GM18868 (cell line): ENCODE measurements at regions not wholly inside any gene's neighbourhood (a gene's known extent, or its start where the extent isn't known, plus 50 kb on each side); places are given as distances from the start of the nearest gene placed in this dataset.
"Not testable (repeated sequence)": the region's sequence is repeated elsewhere in the genome, so short reads cannot be mapped to it uniquely, and the experiment has no call there.

Source experiments
- ATAC-seq: cut with Tn5 transposase; IDR thresholded peaks from one replicate; pipeline ENCODE4 v1.9.1; 2021; ENCODE audit warnings: mild to moderate bottlenecking, moderate library complexity; ENCODE audit not compliant: unreplicated experiment

GRCh38 chr5:91285062-91285461 is 98.1 kb downstream of the ARRDC3 start:
- ATAC-seq = not testable (repeated sequence)

- no peak for ATAC-seq
Measured at GRCh38 chr5:91283899-91284298, 99.2 kb downstream of the ARRDC3 start.

- ATAC-seq = no peak
Measured at GRCh38 chr5:91283326-91283725, 99.8 kb downstream of the ARRDC3 start.

GRCh38 chr5:91282210-91282609 is 100.9 kb downstream of the ARRDC3 start:
- no peak for ATAC-seq

GRCh38 chr5:91281401-91281800 is 101.7 kb downstream of the ARRDC3 start:
- no peak for ATAC-seq

- peak; percentile 92 for ATAC-seq
Measured at GRCh38 chr5:91280362-91281269, 102.5 kb downstream of the ARRDC3 start.

DNA sequence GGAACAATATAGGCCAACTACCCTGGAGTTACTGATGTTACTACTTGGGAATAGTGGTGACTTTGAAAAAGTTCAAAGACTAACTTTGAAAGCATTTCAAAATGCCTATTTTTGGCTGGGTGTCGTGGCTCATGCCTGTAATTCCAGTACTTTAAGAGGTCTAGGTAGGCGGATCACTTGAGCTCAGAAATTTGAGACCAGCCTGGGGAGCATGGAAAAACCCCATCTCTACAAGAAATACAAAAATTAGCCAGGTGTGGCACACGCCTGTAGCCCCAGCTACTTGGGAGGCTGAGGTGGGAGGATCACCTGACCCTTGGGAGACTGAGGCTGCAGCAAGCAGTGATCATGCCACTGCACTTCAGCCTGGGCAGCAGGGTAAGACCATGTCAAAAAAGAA is 105.3 kb downstream of the ARRDC3 start:
- ATAC-seq = no peak

DNA sequence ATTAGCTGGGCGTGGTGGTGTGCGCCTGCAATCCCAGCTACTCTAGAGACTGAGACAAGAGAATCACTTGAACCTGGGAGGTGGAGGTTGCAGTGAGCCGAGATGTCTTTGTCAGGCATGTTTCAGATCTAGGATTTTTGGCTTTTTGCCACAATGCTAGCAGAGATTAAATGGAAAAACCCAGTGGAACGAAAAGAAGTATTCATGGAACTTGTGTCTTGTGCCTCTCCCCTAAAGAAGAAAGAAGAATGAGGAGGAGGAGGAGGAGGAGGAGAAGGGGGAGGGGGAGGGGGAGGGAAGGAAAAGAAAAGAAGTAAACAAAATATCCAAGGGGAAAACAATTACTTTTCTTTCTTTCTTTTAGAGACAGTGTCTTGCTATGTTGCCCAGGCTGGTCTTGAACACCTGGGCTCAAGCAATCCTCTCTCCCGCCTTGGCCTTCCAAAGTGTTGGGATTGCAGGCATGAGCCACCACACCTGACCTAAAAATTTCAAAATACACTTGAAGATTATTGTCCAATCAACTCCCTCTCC is 106.0 kb downstream of the ARRDC3 start:
- no peak for ATAC-seq

GRCh38 chr5:91272858-91273257 is 110.3 kb downstream of the ARRDC3 start:
- ATAC-seq = peak; percentile 88

DNA sequence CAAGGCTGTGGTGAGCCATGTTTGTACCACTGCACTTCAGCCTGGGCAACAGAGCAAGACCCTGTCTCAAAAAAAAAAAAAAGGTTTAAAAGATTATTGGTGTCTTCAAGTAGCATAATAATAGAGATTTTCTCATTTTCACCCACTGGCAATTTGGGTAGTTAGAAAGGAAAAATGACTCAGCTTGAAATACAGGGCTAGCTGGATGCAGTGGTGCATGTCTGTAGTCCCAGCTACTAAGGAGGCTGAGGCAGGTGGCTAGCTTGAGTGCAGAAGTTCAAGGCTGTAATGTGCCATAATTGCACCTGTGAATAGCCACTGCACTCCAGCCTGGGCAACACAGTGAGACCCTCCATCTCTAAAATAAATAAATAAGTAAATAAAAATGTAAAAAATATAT is 111.1 kb downstream of the ARRDC3 start:
- ATAC-seq = peak; percentile 60

DNA sequence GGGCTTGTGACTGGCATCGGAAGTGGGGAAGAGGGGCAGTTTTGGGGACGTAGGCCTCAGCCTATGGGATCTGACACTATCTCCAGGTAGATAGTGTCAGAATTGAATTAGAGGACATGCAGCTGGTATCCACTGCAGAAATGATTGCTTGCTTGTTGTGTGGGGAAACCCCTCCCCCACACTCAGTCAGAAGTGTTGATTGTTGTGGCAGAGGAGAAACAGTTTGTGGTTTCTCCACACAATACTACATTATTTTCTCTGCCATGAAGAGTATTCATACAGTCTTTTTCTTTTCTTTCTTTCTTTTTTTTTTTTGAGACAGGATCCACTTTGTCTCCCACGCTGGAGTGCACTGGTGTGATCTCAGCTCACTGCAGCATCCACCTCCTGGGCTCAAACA is 113.9 kb downstream of the ARRDC3 start:
- peak; percentile 25 for ATAC-seq

- ATAC-seq = peak; percentile 69
Measured at GRCh38 chr5:91266184-91266705, 116.9 kb downstream of the ARRDC3 start.

- no peak for ATAC-seq
Measured at GRCh38 chr5:91264311-91265051, 118.6 kb downstream of the ARRDC3 start.

DNA sequence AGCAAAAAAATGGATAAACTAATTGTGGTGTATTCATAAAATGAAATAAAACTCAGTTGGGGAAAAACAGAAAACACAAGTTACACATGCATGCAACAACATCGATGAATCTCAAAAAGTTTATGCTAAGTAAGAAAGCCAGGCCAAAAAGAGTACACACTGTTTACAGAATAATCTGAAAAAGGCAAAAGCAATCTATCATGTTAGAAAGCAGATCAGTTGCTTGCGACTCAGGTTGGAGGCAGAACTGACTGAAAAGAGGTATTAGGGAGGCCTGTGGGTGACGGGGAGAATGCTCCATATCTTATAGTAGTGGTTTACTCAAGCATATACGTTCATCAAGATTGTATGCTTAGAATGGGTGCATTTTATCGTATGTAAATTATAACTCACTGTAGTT is 119.2 kb downstream of the ARRDC3 start:
- ATAC-seq = no peak

GRCh38 chr5:91257301-91257700 is 125.8 kb downstream of the ARRDC3 start:
- no peak for ATAC-seq

- ATAC-seq = no peak
Measured at GRCh38 chr5:91256142-91256524, 127.0 kb downstream of the ARRDC3 start.

DNA sequence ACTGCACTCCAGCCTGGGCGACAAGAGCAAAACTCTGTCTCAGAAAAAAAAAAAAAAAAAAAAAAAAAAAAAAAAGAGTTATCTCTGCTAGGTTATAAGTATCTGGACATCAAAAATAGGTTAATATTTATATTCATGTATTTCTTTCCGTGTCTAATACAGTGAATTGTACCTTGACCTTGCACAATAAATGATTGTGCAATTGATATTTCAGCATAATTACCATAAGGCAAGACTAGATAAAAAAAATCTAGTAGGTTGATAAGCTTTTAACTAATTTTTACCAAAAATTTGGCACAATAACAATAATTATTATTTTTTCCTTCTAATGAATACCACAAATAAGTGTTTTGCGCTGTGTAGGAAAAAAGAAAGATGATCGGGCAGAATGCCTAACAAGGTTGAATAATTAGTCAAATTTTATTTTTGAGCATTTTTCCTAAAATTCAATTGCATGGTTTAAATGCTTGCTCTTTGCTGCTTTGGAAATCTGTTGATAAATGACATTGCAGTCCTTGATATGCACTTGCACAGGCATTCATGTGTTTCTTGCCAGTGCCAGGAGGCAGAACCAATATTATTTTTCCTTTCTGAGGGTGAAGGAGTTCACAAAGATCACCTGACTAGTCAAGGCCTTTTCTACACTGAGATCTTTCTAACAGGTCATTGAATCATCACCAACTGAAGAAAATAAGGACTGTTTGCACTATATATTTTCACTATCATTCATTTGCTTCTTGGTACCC is 127.5 kb downstream of the ARRDC3 start:
- ATAC-seq = no peak

- no peak for ATAC-seq
Measured at GRCh38 chr5:91252916-91253315, 130.2 kb downstream of the ARRDC3 start.

DNA sequence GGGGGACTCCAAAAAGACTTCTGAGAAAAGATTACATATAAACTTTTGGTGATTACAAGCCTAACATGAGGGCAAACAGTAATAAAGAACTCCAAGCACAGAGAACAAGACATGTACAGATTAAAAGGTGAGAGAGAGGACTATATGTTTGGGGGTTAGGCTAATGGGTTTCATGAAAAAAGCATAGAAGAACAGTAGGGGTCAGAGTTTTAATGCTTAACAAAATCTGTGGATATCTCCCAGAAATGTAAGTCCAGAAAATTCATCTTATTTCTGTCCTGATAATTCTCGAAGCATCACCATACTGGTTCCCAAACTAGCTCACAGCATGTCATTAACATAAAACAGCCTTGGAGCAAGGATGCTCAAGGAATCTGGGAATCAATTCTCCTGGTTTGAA is 137.2 kb downstream of the ARRDC3 start:
- no peak for ATAC-seq

DNA sequence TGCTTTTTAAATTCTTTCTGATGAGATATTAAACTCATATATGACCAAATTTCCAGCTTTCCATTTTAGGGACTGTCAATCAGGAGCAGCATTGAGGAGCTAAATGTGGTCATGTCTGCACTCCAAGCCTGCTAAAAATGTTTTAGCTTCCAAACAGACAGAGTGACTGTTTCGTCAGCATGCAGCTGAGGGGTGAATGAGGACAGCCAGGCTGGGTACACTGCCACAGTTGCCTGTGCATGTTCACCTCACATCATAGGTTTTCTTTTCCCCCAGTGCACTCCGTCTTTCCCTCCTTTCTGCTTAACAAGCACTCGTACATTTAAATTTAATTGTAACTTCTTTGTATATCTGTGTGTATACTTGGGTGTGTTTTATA is 138.1 kb downstream of the ARRDC3 start:
- ATAC-seq = no peak
